ENCODE measurements at regions not wholly inside any gene's neighbourhood (a gene's known extent, or its start where the extent isn't known, plus 50 kb on each side); places are given as distances from the start of the nearest gene placed in this dataset.

GRCh38 chr13:73580513-73581267, 521.9 kb downstream of the KLF5 start:
- Mint-ChIP-seq H3K36me3 (ENCODE audit: low read depth) (no peaks in the 10 kb centered on the region), H3K27me3 (ENCODE audit: low read depth) (no peaks in the 10 kb centered on the region), H3K27ac (no peak overlapping the region), H3K9me3 (ENCODE audit: insufficient read depth) (no peaks in the 10 kb centered on the region), H3K4me1 (ENCODE audit: low read depth) (no peaks in the 10 kb centered on the region), H3K4me3 (no peak overlapping the region)
- CTCF ChIA-PET = no interaction called here
- POLR2A ChIA-PET = no interaction called here
- DNase-seq (no peak), ATAC-seq (no peak)

- H3K9me3 Mint-ChIP-seq (ENCODE audit: insufficient read depth) = no peaks in the 10 kb centered on the region
- ATAC-seq = no peak
- CTCF ChIA-PET = no interaction called here
Observed at GRCh38 chr13:73579574-73580274, 520.9 kb downstream of the KLF5 start.

DNA sequence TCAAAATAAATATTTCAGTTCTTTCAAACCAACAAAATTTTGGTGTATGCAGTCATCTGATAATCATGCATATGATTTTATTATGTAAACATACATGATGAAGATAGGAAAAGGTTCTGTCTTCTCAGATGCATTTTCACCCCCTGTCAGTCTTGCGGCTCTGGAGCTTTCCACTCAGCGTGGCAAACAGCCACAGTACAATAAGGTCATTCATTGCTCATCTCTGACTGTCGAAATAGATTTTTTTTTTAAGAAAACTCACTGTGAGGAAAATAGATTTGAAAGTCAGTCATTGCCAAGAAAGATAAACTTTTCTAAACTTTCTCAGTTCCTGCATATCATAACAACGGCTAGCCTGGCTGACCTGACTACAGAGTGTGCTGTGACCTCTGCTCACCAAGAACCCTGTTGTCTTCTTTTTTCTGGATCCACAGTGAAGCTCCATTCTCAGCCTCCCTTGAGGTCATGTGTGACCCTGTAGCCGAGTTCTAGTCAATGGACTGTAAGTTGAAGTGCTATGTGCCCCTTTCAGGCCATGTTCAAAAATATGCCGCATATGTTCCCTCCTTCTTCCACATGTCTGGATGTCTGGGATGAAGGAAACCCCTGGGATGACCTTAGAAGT, 519.6 kb downstream of the KLF5 start:
- Mint-ChIP-seq H3K4me3 (no peak overlapping the region), H3K27ac (no peak overlapping the region), H3K9me3 (ENCODE audit: insufficient read depth) (no peaks in the 10 kb centered on the region), H3K27me3 (ENCODE audit: low read depth) (no peaks in the 10 kb centered on the region), H3K4me1 (ENCODE audit: low read depth) (no peaks in the 10 kb centered on the region), H3K36me3 (ENCODE audit: low read depth) (no peaks in the 10 kb centered on the region)
- ChIA-PET POLR2A (no interaction called here), CTCF (no interaction called here)
- DNase-seq (no peak), ATAC-seq (no peak)

More at GRCh38 chr13:73579574-73580274, 520.9 kb downstream of the KLF5 start:
- POLR2A ChIA-PET = no interaction called here
- Mint-ChIP-seq H3K27ac (no peak overlapping the region), H3K27me3 (ENCODE audit: low read depth) (no peaks in the 10 kb centered on the region), H3K4me3 (no peak overlapping the region), H3K36me3 (ENCODE audit: low read depth) (no peaks in the 10 kb centered on the region), H3K4me1 (ENCODE audit: low read depth) (no peaks in the 10 kb centered on the region)
- DNase-seq = no peak

DNA sequence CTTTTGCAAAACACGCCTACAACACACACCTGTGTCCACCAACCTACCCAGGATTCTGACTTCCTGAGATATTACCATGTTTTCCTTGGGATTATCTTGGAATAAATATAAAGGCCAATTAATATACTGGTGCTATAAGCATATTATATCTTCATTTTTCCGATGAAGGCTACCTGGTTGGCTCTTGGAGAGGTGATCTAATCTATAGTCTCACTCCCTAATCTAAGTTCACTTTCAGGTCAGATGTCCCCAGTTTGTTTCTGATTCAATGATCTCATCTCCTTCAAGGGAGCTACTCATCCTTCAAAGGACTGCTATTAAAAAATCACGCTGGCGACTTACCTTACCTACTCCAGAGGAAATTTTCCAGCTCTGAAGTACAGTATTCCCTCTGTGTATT, 517.5 kb downstream of the KLF5 start:
- Mint-ChIP-seq H3K36me3 (ENCODE audit: low read depth) (no peaks in the 10 kb centered on the region), H3K9me3 (ENCODE audit: insufficient read depth) (no peaks in the 10 kb centered on the region), H3K27me3 (ENCODE audit: low read depth) (no peaks in the 10 kb centered on the region), H3K4me1 (ENCODE audit: low read depth) (no peaks in the 10 kb centered on the region), H3K27ac (no peak overlapping the region), H3K4me3 (no peak overlapping the region)
- ATAC-seq (no peak), DNase-seq (no peak)
- ChIA-PET CTCF (no interaction called here), POLR2A (no interaction called here)

GRCh38 chr13:73572824-73573223, 514.0 kb downstream of the KLF5 start:
- no peaks in the 10 kb centered on the region for H3K27me3 Mint-ChIP-seq (ENCODE audit: low read depth)
- no peak for ATAC-seq

GRCh38 chr13:73571376-73571775, 512.6 kb downstream of the KLF5 start:
- CTCF ChIA-PET = no interaction called here

More at GRCh38 chr13:73572824-73573223, 514.0 kb downstream of the KLF5 start:
- CTCF ChIA-PET = no interaction called here
- Mint-ChIP-seq H3K4me1 (ENCODE audit: low read depth) (no peaks in the 10 kb centered on the region), H3K4me3 (no peak overlapping the region), H3K9me3 (ENCODE audit: insufficient read depth) (no peaks in the 10 kb centered on the region), H3K27ac (no peak overlapping the region), H3K36me3 (ENCODE audit: low read depth) (no peaks in the 10 kb centered on the region)
- DNase-seq = no peak
- POLR2A ChIA-PET = interaction anchor here (0.6 kb wide), 1 partner anchor 24 kb away, joined by 3 read pairs; no protein-coding TSS in a partner anchor

DNA sequence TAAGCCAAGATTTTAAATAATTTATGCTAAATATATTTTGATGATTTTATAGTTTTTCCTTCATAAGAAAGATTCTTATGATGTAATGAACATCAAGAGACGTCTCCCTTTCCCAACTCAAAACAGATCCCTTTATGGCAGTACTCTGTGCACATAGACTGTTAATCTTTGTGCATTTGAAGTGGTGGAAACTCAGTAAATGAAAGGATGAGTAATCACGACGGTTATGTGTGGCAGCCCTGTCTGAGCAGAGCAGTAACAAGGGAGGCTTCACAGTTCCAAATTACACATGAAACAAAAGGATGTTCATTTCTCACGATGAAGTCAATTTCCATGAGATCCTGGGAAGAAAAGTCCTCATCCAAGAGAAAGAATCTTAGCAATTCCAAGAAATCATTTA, 498.1 kb downstream of the KLF5 start:
- Mint-ChIP-seq H3K9me3 (ENCODE audit: insufficient read depth) (no peaks in the 10 kb centered on the region), H3K4me3 (no peak overlapping the region), H3K27ac (no peak overlapping the region), H3K4me1 (ENCODE audit: low read depth) (no peaks in the 10 kb centered on the region), H3K27me3 (ENCODE audit: low read depth) (no peaks in the 10 kb centered on the region), H3K36me3 (ENCODE audit: low read depth) (no peaks in the 10 kb centered on the region)
- POLR2A ChIA-PET = no interaction called here
- CTCF ChIA-PET = no interaction called here
- DNase-seq = no peak
- ATAC-seq = no peak

More at GRCh38 chr13:73571376-73571775, 512.6 kb downstream of the KLF5 start:
- no peaks in the 10 kb centered on the region for H3K9me3 Mint-ChIP-seq (ENCODE audit: insufficient read depth)
- no peaks in the 10 kb centered on the region for H3K36me3 Mint-ChIP-seq (ENCODE audit: low read depth)
- H3K27ac Mint-ChIP-seq = no peak overlapping the region
- no peaks in the 10 kb centered on the region for H3K27me3 Mint-ChIP-seq (ENCODE audit: low read depth)
- H3K4me1 Mint-ChIP-seq (ENCODE audit: low read depth) = no peaks in the 10 kb centered on the region
- POLR2A ChIA-PET = no interaction called here
- DNase-seq (no peak), ATAC-seq (no peak)
- H3K4me3 Mint-ChIP-seq = no peak overlapping the region

GRCh38 chr13:73556128-73556527, 497.3 kb downstream of the KLF5 start:
- Mint-ChIP-seq H3K27me3 (ENCODE audit: low read depth) (no peaks in the 10 kb centered on the region), H3K27ac (no peak overlapping the region), H3K9me3 (ENCODE audit: insufficient read depth) (no peaks in the 10 kb centered on the region), H3K4me1 (ENCODE audit: low read depth) (no peaks in the 10 kb centered on the region), H3K36me3 (ENCODE audit: low read depth) (no peaks in the 10 kb centered on the region), H3K4me3 (no peak overlapping the region)
- POLR2A ChIA-PET = no interaction called here
- ATAC-seq = no peak
- CTCF ChIA-PET = no interaction called here
- DNase-seq = no peak

DNA sequence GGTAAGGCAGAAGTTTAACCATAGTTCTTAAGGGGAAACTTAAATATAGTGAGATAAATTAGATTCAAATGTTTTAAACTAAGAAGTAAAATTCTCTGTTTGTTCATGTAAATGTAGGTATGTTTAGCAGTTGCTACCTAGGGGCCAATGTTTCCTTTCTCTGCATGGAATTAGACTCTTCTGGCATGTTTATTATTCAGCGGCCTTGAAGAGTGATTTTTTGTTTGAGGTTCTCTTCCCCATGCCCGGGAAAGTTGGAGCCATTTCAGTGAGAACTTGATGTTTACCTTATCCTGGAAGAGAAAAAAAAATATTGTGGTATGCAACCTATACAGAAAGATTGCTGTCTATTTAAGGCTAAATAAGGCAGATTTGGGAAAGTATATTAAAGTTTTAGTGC, 492.9 kb downstream of the KLF5 start:
- H3K27me3 Mint-ChIP-seq (ENCODE audit: low read depth) = no peaks in the 10 kb centered on the region
- DNase-seq (no peak), ATAC-seq (no peak)
- H3K4me3 Mint-ChIP-seq = no peak overlapping the region
- CTCF ChIA-PET = no interaction called here
- H3K4me1 Mint-ChIP-seq (ENCODE audit: low read depth) = no peaks in the 10 kb centered on the region
- no peaks in the 10 kb centered on the region for H3K9me3 Mint-ChIP-seq (ENCODE audit: insufficient read depth)
- H3K27ac Mint-ChIP-seq = no peak overlapping the region
- H3K36me3 Mint-ChIP-seq (ENCODE audit: low read depth) = no peaks in the 10 kb centered on the region
- POLR2A ChIA-PET = no interaction called here

DNA sequence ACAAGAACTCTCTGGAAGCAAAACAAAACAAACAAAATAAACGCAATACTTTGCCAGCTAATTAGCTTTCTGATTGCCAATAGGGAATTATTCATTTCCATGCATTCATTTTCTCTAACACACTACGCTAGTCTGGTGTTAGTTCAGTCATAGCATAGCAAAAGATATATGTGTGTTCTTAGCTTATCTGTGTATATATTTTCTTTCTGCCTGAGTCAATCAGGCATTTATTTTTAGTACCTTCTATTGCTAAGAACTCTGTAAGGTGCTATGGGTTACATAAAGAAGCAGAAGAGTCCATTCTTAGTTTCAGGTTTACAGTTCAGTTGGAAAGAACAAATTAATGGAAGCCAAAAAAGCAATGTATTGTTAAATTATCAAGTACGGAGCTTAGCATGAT, 490.9 kb downstream of the KLF5 start:
- POLR2A ChIA-PET = interaction anchor here (0.6 kb wide), 1 partner anchor 318 kb away, joined by 3 read pairs; no protein-coding TSS in a partner anchor
- H3K36me3 Mint-ChIP-seq (ENCODE audit: low read depth) = no peaks in the 10 kb centered on the region

DNA sequence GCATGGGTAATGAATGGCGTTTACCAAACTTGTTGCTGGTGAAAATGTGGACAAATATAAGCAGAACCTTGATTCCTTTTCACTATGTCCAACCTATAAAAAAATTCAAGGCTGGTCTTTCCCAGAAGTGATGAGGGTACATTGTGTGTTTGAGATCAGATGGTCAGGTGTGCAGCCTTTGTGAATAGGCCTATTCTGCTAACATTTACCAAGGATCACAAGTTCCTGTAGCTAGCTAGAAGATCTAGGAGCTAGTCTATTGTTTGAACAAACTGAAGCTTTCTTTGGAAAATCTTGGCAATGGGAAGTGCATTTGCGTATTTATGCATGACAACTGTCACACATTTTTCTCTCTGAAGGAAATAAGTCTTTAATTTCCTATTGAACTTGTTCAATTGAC, 489.6 kb downstream of the KLF5 start:
- DNase-seq (no peak), ATAC-seq (no peak)
- Mint-ChIP-seq H3K27ac (no peak overlapping the region), H3K9me3 (ENCODE audit: insufficient read depth) (no peaks in the 10 kb centered on the region), H3K4me1 (ENCODE audit: low read depth) (no peaks in the 10 kb centered on the region), H3K27me3 (ENCODE audit: low read depth) (no peaks in the 10 kb centered on the region), H3K36me3 (ENCODE audit: low read depth) (no peaks in the 10 kb centered on the region), H3K4me3 (no peak overlapping the region)
- ChIA-PET CTCF (no interaction called here), POLR2A (no interaction called here)

More for the DNA sequence above, 490.9 kb downstream of the KLF5 start:
- Mint-ChIP-seq H3K4me3 (no peak overlapping the region), H3K27me3 (ENCODE audit: low read depth) (no peaks in the 10 kb centered on the region), H3K27ac (no peak overlapping the region), H3K9me3 (ENCODE audit: insufficient read depth) (no peaks in the 10 kb centered on the region), H3K4me1 (ENCODE audit: low read depth) (no peaks in the 10 kb centered on the region)
- ATAC-seq (no peak), DNase-seq (no peak)
- CTCF ChIA-PET = no interaction called here

- no peaks in the 10 kb centered on the region for H3K36me3 Mint-ChIP-seq (ENCODE audit: low read depth)
- H3K27me3 Mint-ChIP-seq (ENCODE audit: low read depth) = no peaks in the 10 kb centered on the region
- no peak overlapping the region for H3K4me3 Mint-ChIP-seq
- CTCF ChIA-PET = no interaction called here
- H3K27ac Mint-ChIP-seq = no peak overlapping the region
- H3K9me3 Mint-ChIP-seq (ENCODE audit: insufficient read depth) = no peaks in the 10 kb centered on the region
- no peak for ATAC-seq
- POLR2A ChIA-PET = no interaction called here
- no peaks in the 10 kb centered on the region for H3K4me1 Mint-ChIP-seq (ENCODE audit: low read depth)
- no peak for DNase-seq
Observed at GRCh38 chr13:73547239-73547638, 488.4 kb downstream of the KLF5 start.
